OCI-LY3 (cell line): ENCODE measurements at regions not wholly inside any gene's neighbourhood (a gene's known extent, or its start where the extent isn't known, plus 50 kb on each side); places are given as distances from the start of the nearest gene placed in this dataset.

Experiments used
- H2AFZ ChIP-seq: fragments of 200-600, 300-600 bp; shearing (Covaris generic); 2 replicates; pipeline ENCODE4 v1.6.0; 2014; ENCODE audit warnings: antibody characterized with exemption, low read depth, low read length
- H3K27ac ChIP-seq: fragments of 200-600, 300-600 bp; sonication (generic); 2 replicates; pipeline ENCODE4 v1.5.1; 2014; ENCODE audit warnings: mild to moderate bottlenecking, low read length, moderate library complexity, mixed read lengths
- H3K27me3 ChIP-seq: fragments of 200-600, 300-600 bp; sonication (generic); 2 replicates; pipeline ENCODE4 v1.6.1; 2014; ENCODE audit warnings: low read depth, low read length, mixed read lengths
- H3K36me3 ChIP-seq: fragments of 200-600, 300-600 bp; sonication (generic); replicated peaks from 2 replicates; pipeline ENCODE3; 2014; ENCODE audit warnings: low read depth, low read length, mixed read lengths
- H3K4me1 ChIP-seq: fragments of 300-600, 200-600 bp; sonication (generic); 2 replicates; pipeline ENCODE4 v1.6.1; 2014; ENCODE audit warnings: low read length, mixed read lengths
- H3K4me2 ChIP-seq: fragments of 200-600, 300-600 bp; sonication (generic); 2 replicates; pipeline ENCODE4 v1.6.1; 2014; ENCODE audit warnings: low read length, mixed read lengths
- H3K4me3 ChIP-seq: fragments of 300-600, 200-600 bp; sonication (generic); 2 replicates; pipeline ENCODE4 v1.5.1; 2014; ENCODE audit warnings: antibody characterized with exemption, mild to moderate bottlenecking, low read length, moderate library complexity
- H3K79me2 ChIP-seq: fragments of 300-600, 200-600 bp; shearing (Covaris generic); 2 replicates; pipeline ENCODE4 v1.6.1; 2014; ENCODE audit warnings: mild to moderate bottlenecking, low read length, mixed read lengths
- H3K9ac ChIP-seq: fragments of 300-600, 200-600 bp; shearing (Covaris generic); 2 replicates; pipeline ENCODE4 v1.6.0; 2014; ENCODE audit warnings: mild to moderate bottlenecking, low read length, moderate library complexity
- H3K9me3 ChIP-seq: fragments of 200-600, 300-600 bp; shearing (Covaris generic); 2 replicates; pipeline ENCODE4 v1.6.1; 2014; ENCODE audit warnings: low read length, mixed read lengths; ENCODE audit not compliant: insufficient read depth
- H4K20me1 ChIP-seq: fragments of 200-600, 300-600 bp; sonication (generic); 2 replicates; pipeline ENCODE4 v1.6.1; 2016; ENCODE audit warnings: low read length, mixed read lengths; ENCODE audit not compliant: insufficient read depth
- EZH2phosphoT487 ChIP-seq: fragments of 200-600 bp; shearing (Covaris generic); IDR thresholded peaks from 2 replicates; pipeline ENCODE4 v1.6.1; 2018; ENCODE audit warnings: antibody characterized with exemption, mixed run types, low read depth
- TF ChIP-seq, protein P1 (sequence below): fragments of 200-600, 300-600 bp; sonication (generic); IDR thresholded peaks from 2 replicates; pipeline ENCODE4 v1.5.1; 2014; ENCODE audit warnings: antibody characterized with exemption, low read length, low read depth

DNA sequence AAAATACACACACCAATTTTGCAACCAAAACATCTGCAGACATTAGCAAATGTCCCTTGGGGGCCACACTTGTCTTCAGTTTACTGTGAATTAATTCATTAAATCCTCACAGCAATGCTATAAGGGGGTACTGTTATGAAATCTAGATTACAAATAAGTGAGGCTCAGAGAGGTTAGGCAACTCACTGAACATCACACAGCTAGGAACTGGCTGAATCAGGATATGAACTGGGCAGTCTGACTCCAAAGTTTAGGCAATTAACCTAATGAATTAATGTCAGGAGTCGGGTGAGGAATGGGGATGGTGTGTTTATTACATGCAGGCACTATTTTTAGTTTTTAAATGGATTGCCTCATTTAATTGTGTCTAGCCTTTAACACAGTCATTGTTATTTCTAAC, 305.7 kb upstream of the XYLT1 start:
- Histone ChIP-seq H2AFZ (no peak overlapping the region), H4K20me1 (no peaks in the 10 kb centered on the region), H3K27me3 (no peaks in the 10 kb centered on the region), H3K9me3 (no peaks in the 10 kb centered on the region), H3K36me3 (no peaks in the 10 kb centered on the region), H3K27ac (no peak overlapping the region), H3K9ac (no peak overlapping the region), H3K79me2 (no peaks in the 10 kb centered on the region), H3K4me1 (no peaks in the 10 kb centered on the region), H3K4me3 (no peak overlapping the region), H3K4me2 (no peak overlapping the region)
- TF ChIP-seq EZH2phosphoT487, result no peak
- TF ChIP-seq, protein P1, sequence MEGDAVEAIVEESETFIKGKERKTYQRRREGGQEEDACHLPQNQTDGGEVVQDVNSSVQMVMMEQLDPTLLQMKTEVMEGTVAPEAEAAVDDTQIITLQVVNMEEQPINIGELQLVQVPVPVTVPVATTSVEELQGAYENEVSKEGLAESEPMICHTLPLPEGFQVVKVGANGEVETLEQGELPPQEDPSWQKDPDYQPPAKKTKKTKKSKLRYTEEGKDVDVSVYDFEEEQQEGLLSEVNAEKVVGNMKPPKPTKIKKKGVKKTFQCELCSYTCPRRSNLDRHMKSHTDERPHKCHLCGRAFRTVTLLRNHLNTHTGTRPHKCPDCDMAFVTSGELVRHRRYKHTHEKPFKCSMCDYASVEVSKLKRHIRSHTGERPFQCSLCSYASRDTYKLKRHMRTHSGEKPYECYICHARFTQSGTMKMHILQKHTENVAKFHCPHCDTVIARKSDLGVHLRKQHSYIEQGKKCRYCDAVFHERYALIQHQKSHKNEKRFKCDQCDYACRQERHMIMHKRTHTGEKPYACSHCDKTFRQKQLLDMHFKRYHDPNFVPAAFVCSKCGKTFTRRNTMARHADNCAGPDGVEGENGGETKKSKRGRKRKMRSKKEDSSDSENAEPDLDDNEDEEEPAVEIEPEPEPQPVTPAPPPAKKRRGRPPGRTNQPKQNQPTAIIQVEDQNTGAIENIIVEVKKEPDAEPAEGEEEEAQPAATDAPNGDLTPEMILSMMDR, result no peak

DNA sequence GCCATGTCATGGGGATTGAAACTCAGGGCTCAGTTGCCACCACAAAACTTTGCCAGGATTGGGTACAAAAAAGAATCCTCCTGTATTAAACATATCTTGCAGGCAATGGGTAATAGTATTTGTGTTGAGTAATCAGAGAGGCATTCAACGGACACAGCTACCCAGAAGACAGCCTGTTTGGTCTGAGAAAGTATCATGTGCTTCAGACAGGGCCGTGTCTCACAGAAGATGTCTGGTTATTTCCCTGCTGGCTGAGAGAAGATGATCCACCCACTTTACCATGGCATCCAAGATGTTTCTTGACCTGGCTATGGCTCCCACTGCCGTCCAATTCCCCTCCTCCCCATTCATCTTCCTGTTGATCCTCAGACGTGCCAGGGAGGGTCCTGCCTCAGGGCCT, 304.3 kb upstream of the XYLT1 start:
- Histone ChIP-seq H3K9me3 (no peaks in the 10 kb centered on the region), H3K79me2 (no peaks in the 10 kb centered on the region), H3K36me3 (no peaks in the 10 kb centered on the region), H3K27me3 (no peaks in the 10 kb centered on the region), H4K20me1 (no peaks in the 10 kb centered on the region), H3K27ac (no peak overlapping the region), H3K4me3 (no peak overlapping the region), H3K4me1 (no peaks in the 10 kb centered on the region), H2AFZ (no peak overlapping the region), H3K4me2 (no peak overlapping the region), H3K9ac (no peak overlapping the region)
- TF ChIP-seq EZH2phosphoT487, result no peak
- TF ChIP-seq, protein P1, result no peak

DNA sequence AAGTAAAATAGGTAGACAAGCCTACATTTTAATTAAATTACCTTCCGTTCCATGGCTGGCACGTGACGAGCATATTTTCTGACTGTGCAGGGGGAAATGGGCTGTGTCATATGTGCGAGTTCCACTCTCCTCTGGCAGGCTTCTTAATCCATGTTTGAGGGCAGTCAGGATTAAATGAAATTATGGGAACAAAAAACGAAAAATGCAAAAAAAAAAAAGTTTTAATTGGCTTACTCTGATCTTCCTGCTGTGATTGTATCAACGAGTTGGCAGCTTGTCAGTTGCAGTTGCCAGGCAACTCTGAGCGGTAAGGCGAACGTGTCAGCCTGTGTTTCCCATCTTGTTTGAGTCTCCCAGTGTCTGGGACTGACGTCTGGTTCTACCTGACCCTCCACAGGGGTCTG, 302.9 kb upstream of the XYLT1 start:
- no peak overlapping the region for H3K27ac ChIP-seq
- no peaks in the 10 kb centered on the region for H4K20me1 ChIP-seq
- H3K4me1 ChIP-seq, result no peaks in the 10 kb centered on the region
- no peaks in the 10 kb centered on the region for H3K27me3 ChIP-seq
- no peaks in the 10 kb centered on the region for H3K79me2 ChIP-seq
- H3K4me2 ChIP-seq, result no peak overlapping the region
- H3K9ac ChIP-seq, result no peak overlapping the region
- no peak overlapping the region for H2AFZ ChIP-seq
- TF ChIP-seq, protein P1, result no peak
- TF ChIP-seq EZH2phosphoT487, result no peak
- H3K36me3 ChIP-seq, result no peaks in the 10 kb centered on the region
- no peaks in the 10 kb centered on the region for H3K9me3 ChIP-seq
- H3K4me3 ChIP-seq, result no peak overlapping the region

DNA sequence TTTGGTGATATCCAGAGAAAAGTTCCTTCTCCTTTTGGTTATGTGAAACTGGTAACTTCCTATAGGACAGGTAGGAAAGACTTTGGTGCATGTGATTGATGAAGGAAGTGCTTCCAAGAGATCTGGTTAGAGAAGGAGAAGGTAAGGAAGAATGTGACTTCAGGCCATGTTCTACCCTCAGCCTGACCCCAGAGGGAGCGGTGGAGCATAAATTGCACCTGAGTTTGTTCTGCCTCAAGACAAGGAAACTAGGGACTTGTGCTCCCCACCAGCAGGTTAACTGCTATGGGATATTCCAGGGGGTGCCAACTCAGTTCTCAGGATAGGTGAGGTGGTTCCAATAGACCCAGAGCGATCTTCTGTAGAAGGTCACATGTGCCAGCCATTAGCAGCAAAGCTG, 299.3 kb upstream of the XYLT1 start:
- Histone ChIP-seq H3K4me2 (no peak overlapping the region), H4K20me1 (no peaks in the 10 kb centered on the region), H3K9me3 (no peaks in the 10 kb centered on the region), H3K36me3 (no peaks in the 10 kb centered on the region), H3K4me1 (no peaks in the 10 kb centered on the region), H3K4me3 (no peak overlapping the region), H3K79me2 (no peaks in the 10 kb centered on the region), H3K9ac (no peak overlapping the region), H3K27ac (no peak overlapping the region), H3K27me3 (no peaks in the 10 kb centered on the region), H2AFZ (no peak overlapping the region)
- TF ChIP-seq, protein P1, result no peak
- no peak for TF ChIP-seq EZH2phosphoT487
